HEK293 (cell line): ENCODE measurements at regions not wholly inside any gene's neighbourhood (a gene's known extent, or its start where the extent isn't known, plus 50 kb on each side); places are given as distances from the start of the nearest gene placed in this dataset.

Experiments
- HOXC10 ChIP-seq: sonication (generic); formaldehyde crosslinking; IDR thresholded peaks from 2 replicates; pipeline ENCODE4 v1.8.1; 2023; ENCODE audit warnings: mild to moderate bottlenecking, missing genetic modification reagents
- SP3 ChIP-seq: fragments of 450-650 bp; formaldehyde crosslinking; IDR thresholded peaks from 2 replicates; pipeline ENCODE4 v1.5.1; 2016; ENCODE audit warnings: missing biosample characterization, missing genetic modification characterization
- YY2 ChIP-seq: fragments of 450-650 bp; formaldehyde crosslinking; IDR thresholded peaks from 2 replicates; pipeline ENCODE4 v1.5.1; 2016; ENCODE audit warnings: missing biosample characterization, missing genetic modification characterization
- ZNF121 ChIP-seq: fragments of 450-650 bp; formaldehyde crosslinking; IDR thresholded peaks from 2 replicates; pipeline ENCODE4 v1.5.1; 2016; ENCODE audit warnings: missing biosample characterization, missing genetic modification characterization
- TF ChIP-seq, protein P1 (sequence below): fragments of 450-650 bp; formaldehyde crosslinking; IDR thresholded peaks from 2 replicates; pipeline ENCODE4 v1.5.1; 2016; ENCODE audit warnings: missing biosample characterization, missing genetic modification characterization
- TF ChIP-seq, protein P2 (sequence below): fragments of 450-650 bp; formaldehyde crosslinking; IDR thresholded peaks from 2 replicates; pipeline ENCODE4 v1.5.1; 2017; ENCODE audit warnings: missing biosample characterization, missing genetic modification characterization
- TF ChIP-seq, protein P3 (sequence below): sonication (generic); formaldehyde crosslinking; IDR thresholded peaks from 2 replicates; pipeline ENCODE4 v1.8.1; 2022; ENCODE audit warnings: mild to moderate bottlenecking, moderate library complexity, missing genetic modification reagents

DNA sequence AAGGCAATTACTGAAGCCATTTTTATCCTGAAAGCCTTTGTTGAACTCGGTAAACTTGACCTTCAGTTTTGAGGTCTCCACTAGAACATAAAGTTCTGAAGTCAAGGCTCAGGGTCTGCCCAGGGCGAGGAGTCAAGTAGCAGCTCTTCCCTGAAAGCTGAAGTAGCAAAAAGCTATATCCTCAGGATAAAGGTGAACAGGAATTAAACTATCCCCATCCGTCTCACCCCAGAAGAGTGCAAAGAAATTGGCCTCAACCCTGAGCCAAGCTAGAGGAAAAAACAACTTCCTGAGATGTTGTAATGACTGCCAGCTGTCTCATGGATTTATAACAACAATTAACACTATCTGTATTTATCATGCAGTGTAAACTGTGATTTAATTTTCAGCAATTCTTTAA lies 590.8 kb downstream of the SPRY1 start:
- TF ChIP-seq SP3 (tag by site-specific recombination) (no peak), HOXC10 (no peak), ZNF121 (no peak), YY2 (tag by site-specific recombination) (no peak)
- TF ChIP-seq, protein P1, sequence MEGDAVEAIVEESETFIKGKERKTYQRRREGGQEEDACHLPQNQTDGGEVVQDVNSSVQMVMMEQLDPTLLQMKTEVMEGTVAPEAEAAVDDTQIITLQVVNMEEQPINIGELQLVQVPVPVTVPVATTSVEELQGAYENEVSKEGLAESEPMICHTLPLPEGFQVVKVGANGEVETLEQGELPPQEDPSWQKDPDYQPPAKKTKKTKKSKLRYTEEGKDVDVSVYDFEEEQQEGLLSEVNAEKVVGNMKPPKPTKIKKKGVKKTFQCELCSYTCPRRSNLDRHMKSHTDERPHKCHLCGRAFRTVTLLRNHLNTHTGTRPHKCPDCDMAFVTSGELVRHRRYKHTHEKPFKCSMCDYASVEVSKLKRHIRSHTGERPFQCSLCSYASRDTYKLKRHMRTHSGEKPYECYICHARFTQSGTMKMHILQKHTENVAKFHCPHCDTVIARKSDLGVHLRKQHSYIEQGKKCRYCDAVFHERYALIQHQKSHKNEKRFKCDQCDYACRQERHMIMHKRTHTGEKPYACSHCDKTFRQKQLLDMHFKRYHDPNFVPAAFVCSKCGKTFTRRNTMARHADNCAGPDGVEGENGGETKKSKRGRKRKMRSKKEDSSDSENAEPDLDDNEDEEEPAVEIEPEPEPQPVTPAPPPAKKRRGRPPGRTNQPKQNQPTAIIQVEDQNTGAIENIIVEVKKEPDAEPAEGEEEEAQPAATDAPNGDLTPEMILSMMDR (tag by site-specific recombination): no peak
- TF ChIP-seq, protein P2, sequence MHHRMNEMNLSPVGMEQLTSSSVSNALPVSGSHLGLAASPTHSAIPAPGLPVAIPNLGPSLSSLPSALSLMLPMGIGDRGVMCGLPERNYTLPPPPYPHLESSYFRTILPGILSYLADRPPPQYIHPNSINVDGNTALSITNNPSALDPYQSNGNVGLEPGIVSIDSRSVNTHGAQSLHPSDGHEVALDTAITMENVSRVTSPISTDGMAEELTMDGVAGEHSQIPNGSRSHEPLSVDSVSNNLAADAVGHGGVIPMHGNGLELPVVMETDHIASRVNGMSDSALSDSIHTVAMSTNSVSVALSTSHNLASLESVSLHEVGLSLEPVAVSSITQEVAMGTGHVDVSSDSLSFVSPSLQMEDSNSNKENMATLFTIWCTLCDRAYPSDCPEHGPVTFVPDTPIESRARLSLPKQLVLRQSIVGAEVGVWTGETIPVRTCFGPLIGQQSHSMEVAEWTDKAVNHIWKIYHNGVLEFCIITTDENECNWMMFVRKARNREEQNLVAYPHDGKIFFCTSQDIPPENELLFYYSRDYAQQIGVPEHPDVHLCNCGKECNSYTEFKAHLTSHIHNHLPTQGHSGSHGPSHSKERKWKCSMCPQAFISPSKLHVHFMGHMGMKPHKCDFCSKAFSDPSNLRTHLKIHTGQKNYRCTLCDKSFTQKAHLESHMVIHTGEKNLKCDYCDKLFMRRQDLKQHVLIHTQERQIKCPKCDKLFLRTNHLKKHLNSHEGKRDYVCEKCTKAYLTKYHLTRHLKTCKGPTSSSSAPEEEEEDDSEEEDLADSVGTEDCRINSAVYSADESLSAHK (tag by site-specific recombination): no peak
- TF ChIP-seq, protein P3, sequence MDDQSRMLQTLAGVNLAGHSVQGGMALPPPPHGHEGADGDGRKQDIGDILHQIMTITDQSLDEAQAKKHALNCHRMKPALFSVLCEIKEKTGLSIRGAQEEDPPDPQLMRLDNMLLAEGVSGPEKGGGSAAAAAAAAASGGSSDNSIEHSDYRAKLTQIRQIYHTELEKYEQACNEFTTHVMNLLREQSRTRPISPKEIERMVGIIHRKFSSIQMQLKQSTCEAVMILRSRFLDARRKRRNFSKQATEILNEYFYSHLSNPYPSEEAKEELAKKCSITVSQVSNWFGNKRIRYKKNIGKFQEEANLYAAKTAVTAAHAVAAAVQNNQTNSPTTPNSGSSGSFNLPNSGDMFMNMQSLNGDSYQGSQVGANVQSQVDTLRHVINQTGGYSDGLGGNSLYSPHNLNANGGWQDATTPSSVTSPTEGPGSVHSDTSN (CRISPR knock-in tag): no peak
